Left ventricle myocardium superior (tissue), 1 donor: ENCODE measurements at regions not wholly inside any gene's neighbourhood (a gene's known extent, or its start where the extent isn't known, plus 50 kb on each side); places are given as distances from the start of the nearest gene placed in this dataset.
"Not testable (repeated sequence)": the region's sequence is repeated elsewhere in the genome, so short reads cannot be mapped to it uniquely, and the experiment has no call there.

Experiments used
- ATAC-seq: fragments of 200-7000 bp; cut with Tn5 transposase; one replicate; pipeline ENCODE4 v1.9.1; 2020; ENCODE audit warnings: mild to moderate bottlenecking, moderate library complexity
- DNase-seq: peaks from one replicate; pipeline ENCODE4 v3.0.0-alpha.2; 2020
- intact Hi-C: fragments of 100-400 bp; cut with micrococcal nuclease; formaldehyde crosslinking; loops from one replicate; pipeline ENCODE4 v1.11.0; 2022
- donor health status: DM: no; HTN: yes; CAD: no; lungs with severe emphysema.

- intact Hi-C loops = no loop called here
- ATAC-seq (no peak), DNase-seq (peak; percentile 18)
Observed at GRCh38 chr11:69913591-69914285, 94.5 kb upstream of the FGF3 start.

- DNase-seq (no peak), ATAC-seq (no peak)
- intact Hi-C loops = no loop called here
Observed at GRCh38 chr11:69914286-69915150, 95.3 kb upstream of the FGF3 start.

DNA sequence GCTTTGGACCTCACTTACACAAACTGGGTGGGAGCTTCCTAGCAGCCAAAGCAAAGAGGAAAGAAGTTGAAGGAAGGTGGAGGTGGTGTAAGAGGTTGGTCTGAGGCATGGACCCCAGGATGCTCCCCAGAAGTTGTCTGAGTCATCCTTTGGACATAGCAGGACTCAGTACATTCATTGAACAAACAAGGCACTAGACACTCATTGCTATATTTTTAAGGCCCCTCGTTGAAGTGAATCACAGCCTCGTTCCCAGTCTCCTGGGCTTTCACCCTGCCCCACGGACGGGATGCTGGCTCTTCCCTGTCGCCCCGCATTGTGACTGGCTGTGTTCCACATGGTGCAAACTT lies 95.9 kb upstream of the FGF3 start:
- ATAC-seq (no peak), DNase-seq (no peak)
- intact Hi-C loops = no loop called here

GRCh38 chr11:69915501-69916250 lies 96.5 kb upstream of the FGF3 start:
- intact Hi-C loops = no loop called here
- ATAC-seq = peak; percentile 58
- peak; percentile 91 for DNase-seq

DNA sequence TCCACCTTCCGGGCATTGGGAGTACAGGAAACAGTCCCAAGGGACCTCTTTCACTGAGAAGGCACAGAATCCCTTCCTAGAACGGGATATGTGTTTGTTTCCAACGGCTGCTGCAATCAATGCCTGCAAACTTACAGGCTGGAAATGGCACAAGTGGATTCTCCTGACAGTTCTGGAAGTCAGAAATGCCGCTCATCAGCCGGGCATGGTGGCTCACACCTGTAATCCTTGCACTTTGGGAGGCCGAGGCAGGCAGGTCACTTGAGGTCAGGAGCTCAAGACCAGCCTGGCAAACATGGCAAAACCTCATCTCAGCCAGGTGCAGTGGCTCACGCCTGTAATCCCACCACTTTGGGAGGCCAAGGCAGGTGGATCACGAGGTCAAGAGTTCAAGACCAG lies 97.0 kb upstream of the FGF3 start:
- DNase-seq, intact Hi-C loops, ATAC-seq: not testable (repeated sequence)

DNA sequence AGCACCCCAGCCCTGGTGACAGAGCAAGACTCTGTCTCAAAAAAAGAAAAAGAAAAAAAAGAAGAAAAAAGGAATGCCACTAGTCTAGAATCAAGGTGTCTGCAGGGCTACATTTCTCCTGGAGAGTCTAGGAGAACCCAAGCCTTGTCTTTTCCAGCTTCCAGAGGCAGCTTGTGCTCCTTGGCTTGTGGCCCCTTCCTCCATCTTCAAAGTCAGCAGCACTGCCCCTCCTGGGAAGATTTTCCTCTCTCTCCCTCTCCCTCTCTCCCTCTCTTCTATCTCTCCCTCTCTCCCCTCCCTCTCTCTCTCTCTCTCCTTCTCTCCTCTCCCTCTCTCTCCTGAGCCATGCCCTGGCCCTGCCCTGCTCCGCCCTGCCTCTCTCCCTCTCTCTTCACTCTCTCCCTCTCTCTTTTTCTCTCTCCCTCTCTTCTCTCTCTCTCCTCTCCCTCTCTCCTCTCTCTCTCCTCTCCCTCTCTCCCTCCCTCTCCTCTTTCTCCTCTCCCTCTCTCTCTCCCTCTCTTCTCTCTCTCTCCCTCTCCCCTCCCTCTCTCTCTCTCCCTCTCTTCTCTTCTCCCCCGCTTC lies 97.7 kb upstream of the FGF3 start:
- intact Hi-C loops = no loop called here
- ATAC-seq (no peak), DNase-seq (no peak)

GRCh38 chr11:69917529-69917928 lies 98.3 kb upstream of the FGF3 start:
- ATAC-seq (no peak), DNase-seq (no peak)
- intact Hi-C loops = no loop called here

GRCh38 chr11:69918231-69918937 lies 99.2 kb upstream of the FGF3 start:
- intact Hi-C loops = loop anchor here (2.0 kb wide), 1 partner anchor 272 kb away; no protein-coding TSS in a partner anchor
- ATAC-seq = peak; percentile 58
- DNase-seq = peak; percentile 72

- intact Hi-C loops = loop anchor here (2.0 kb wide), 1 partner anchor 272 kb away; no protein-coding TSS in a partner anchor
- DNase-seq (peak; percentile 91), ATAC-seq (peak; percentile 79)
Observed at GRCh38 chr11:69918938-69919650, 99.9 kb upstream of the FGF3 start.

GRCh38 chr11:69919659-69920344 lies 100.6 kb upstream of the FGF3 start:
- intact Hi-C loops = loop anchor here (2.0 kb wide), 1 partner anchor 271 kb away; no protein-coding TSS in a partner anchor
- DNase-seq = no peak
- ATAC-seq = no peak

GRCh38 chr11:69920345-69921127 lies 101.3 kb upstream of the FGF3 start:
- intact Hi-C loops = no loop called here
- DNase-seq = no peak

GRCh38 chr11:69921128-69922014 lies 102.2 kb upstream of the FGF3 start:
- intact Hi-C loops = no loop called here
- no peak for DNase-seq
- ATAC-seq = no peak

More at GRCh38 chr11:69920345-69921127, 101.3 kb upstream of the FGF3 start:
- ATAC-seq = no peak

DNA sequence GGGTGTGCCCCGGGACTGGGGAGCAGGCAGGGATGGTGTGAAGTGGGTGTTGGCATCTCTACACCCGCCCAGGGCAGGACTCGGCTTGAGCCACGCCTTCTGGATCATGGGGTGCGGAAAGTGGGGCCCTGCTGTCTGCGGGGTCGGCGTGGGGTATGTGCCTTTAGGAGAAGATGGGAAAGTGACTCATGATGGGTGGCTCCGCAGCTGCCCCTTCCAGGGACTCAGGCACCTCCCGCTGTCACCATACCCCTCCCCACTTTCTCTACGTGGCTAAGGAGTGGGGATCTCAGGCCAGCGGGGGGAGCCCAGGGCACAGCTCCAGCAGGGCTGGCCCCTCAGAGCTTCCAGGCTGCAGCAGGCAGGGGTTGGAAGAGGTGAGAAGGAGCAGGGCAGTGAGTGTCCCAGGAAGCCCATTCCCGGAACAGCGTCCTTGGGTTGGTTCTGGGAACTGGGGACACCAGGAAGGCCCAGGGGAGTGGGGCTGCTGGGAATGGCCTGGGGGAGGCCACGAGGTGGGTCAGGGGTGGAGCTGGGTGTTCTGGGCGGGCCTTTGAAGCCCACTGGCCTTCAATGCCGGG lies 102.9 kb upstream of the FGF3 start:
- no peak for ATAC-seq
- intact Hi-C loops = no loop called here
- DNase-seq = peak; percentile 24

- intact Hi-C loops = no loop called here
- no peak for DNase-seq
- ATAC-seq = no peak
Observed at GRCh38 chr11:69922596-69923111, 103.4 kb upstream of the FGF3 start.

DNA sequence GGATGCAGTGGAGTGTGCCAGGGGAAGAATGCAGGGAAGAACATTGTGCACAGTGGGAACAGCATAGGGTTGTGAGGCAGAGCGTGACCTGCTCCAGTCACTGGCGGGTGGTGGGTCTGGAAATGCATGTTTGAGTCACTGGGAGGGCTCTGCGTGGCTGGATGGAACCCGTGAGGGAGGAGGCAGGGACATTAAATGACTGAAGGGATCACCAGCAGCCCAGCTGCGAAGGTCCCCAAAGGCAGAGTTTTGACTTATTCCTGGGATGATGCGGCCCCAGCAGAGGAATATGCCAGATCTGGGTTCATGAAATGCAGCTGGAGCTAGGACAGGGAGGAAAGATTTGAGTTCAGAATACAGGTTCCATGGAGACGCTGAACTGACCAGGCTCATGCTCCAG lies 104.0 kb upstream of the FGF3 start:
- intact Hi-C loops = no loop called here
- DNase-seq (no peak), ATAC-seq (no peak)
